Gastrocnemius medialis (tissue), 4 donors: ENCODE measurements at regions not wholly inside any gene's neighbourhood (a gene's known extent, or its start where the extent isn't known, plus 50 kb on each side); places are given as distances from the start of the nearest gene placed in this dataset.

ENCODE experiments used
- ATAC-seq, 2 donors: fragments of 150-250 bp; one replicate each; pipeline ENCODE4 v1.9.1; 2016
- DNase-seq, 2 donors: peaks; one replicate each; pipeline ENCODE4 v3.0.0-alpha.2; 2019
- H3K27ac ChIP-seq, 4 donors: fragments of 200-600 bp; sonication (generic); 1 replicate in 1 of 4; 2 replicates in 3 of 4; pipeline ENCODE4 v1.5.1; 2016 to 2018; ENCODE audit warnings: mild to moderate bottlenecking in 2 of 4, moderate library complexity in 1 of 4
- H3K27me3 ChIP-seq, 3 donors: fragments of 200-600 bp; sonication (generic) in 2 of 3; 1 replicate in 1 of 3; 2 replicates in 2 of 3; pipeline versions ENCODE4 v1.5.1 to v1.6.0; 2016 to 2019; ENCODE audit warnings: mild to moderate bottlenecking in 1 of 3, moderate library complexity in 1 of 3
- H3K36me3 ChIP-seq, 2 donors: fragments of 200-600 bp; sonication (generic) in 1 of 2; one replicate each; pipeline ENCODE4 v1.5.1; 2017 to 2018
- H3K4me1 ChIP-seq, 2 donors: fragments of 200-600 bp; sonication (generic) in 1 of 2; one replicate each; pipeline ENCODE4 v1.5.1; 2016 to 2017; ENCODE audit warnings: mild to moderate bottlenecking in 2 of 2
- H3K4me3 ChIP-seq, 4 donors: fragments of 200-600 bp; sonication (generic) in 3 of 4; 1 replicate in 1 of 4; 2 replicates in 3 of 4; pipeline ENCODE4 v1.5.1; 2016 to 2019; ENCODE audit warnings: mild to moderate bottlenecking in 2 of 4
- H3K9me3 ChIP-seq, 3 donors: fragments of 200-600 bp; sonication (generic) in 2 of 3; 1 replicate in 1 of 3; 2 replicates in 2 of 3; pipeline ENCODE4 v1.5.1; 2016 to 2019
- CTCF ChIP-seq, 5 experiments: fragments of 450-650 bp in 3 of 5; fragments of 200-600 bp in 2 of 5; sonication (generic) in 2 of 5; IDR thresholded peaks in 4 of 5; conservative IDR thresholded peaks in 1 of 5; 1 replicate in 4 of 5; 2 replicates in 1 of 5; pipeline ENCODE4 v1.5.1; 2016 to 2019; ENCODE audit warnings: antibody characterized with exemption in 5 of 5, mild to moderate bottlenecking in 3 of 5, moderate library complexity in 3 of 5
- POLR2A ChIP-seq, 2 donors: fragments of 450-650 bp; IDR thresholded peaks; one replicate each; pipeline ENCODE4 v1.6.1; 2017; ENCODE audit warnings: antibody characterized with exemption in 2 of 2, mild to moderate bottlenecking in 2 of 2, moderate library complexity in 2 of 2
- in situ Hi-C, 4 donors: fragments of 200-750 bp; cut with MboI; loops; one replicate each; pipeline versions ENCODE4 v1.15.0 to v1.8.0; 2017; ENCODE audit warnings: low sequenced_read_pairs in 4 of 4
- intact Hi-C: fragments of 100-400 bp; cut with DNase I; formaldehyde crosslinking; loops from one replicate; pipeline ENCODE4 v1.15.1; 2023; ENCODE audit warnings: low total_unique reads

- in situ Hi-C loops (no loop called here), intact Hi-C loops (no loop called here)
- DNase-seq (no peak), ATAC-seq (no peak)
- Histone ChIP-seq H3K27ac (no peak overlapping the region), H3K4me3 (no peak overlapping the region), H3K9me3 (no peaks in the 10 kb centered on the region), H3K27me3 (no peaks in the 10 kb centered on the region), H3K36me3 (no peaks in the 10 kb centered on the region), H3K4me1 (no peaks in the 10 kb centered on the region)
- no peak for TF ChIP-seq CTCF (IDR thresholded peaks at IDR 0.05 in 4 of 5, conservative IDR thresholded peaks at IDR 0.05 in 1 of 5)
- TF ChIP-seq POLR2A (IDR thresholded peaks at IDR 0.05), result no peak
Measured at GRCh38 chr10:71052708-71053107, 159.7 kb upstream of the UNC5B start.

GRCh38 chr10:71053169-71053895 lies 159.0 kb upstream of the UNC5B start:
- ATAC-seq (no peak), DNase-seq (no peak)
- no peaks in the 10 kb centered on the region for H3K4me1 ChIP-seq
- no peak overlapping the region for H3K27ac ChIP-seq
- in situ Hi-C loops, result no loop called here
- no peaks in the 10 kb centered on the region for H3K9me3 ChIP-seq
- no peak overlapping the region for H3K4me3 ChIP-seq
- no peaks in the 10 kb centered on the region for H3K27me3 ChIP-seq
- intact Hi-C loops, result no loop called here
- H3K36me3 ChIP-seq, result no peaks in the 10 kb centered on the region
- TF ChIP-seq POLR2A (IDR thresholded peaks at IDR 0.05), result no peak
- no peak for TF ChIP-seq CTCF (IDR thresholded peaks at IDR 0.05 in 4 of 5, conservative IDR thresholded peaks at IDR 0.05 in 1 of 5)

- DNase-seq (no peak), ATAC-seq (no peak)
- intact Hi-C loops, result no loop called here
- H3K4me3 ChIP-seq, result no peak overlapping the region
- H3K27ac ChIP-seq, result no peak overlapping the region
- H3K27me3 ChIP-seq, result no peaks in the 10 kb centered on the region
- no peaks in the 10 kb centered on the region for H3K9me3 ChIP-seq
- no peaks in the 10 kb centered on the region for H3K36me3 ChIP-seq
- no peak for TF ChIP-seq POLR2A (IDR thresholded peaks at IDR 0.05)
- no peak for TF ChIP-seq CTCF (IDR thresholded peaks at IDR 0.05 in 4 of 5, conservative IDR thresholded peaks at IDR 0.05 in 1 of 5)
- in situ Hi-C loops, result no loop called here
- peaks cover 8 to 12% of the 10 kb centered on the region in 2 donors for H3K4me1 ChIP-seq
Measured at GRCh38 chr10:71058308-71058707, 154.1 kb upstream of the UNC5B start.

GRCh38 chr10:71059054-71059818 lies 153.1 kb upstream of the UNC5B start:
- in situ Hi-C loops (no loop called here), intact Hi-C loops (no loop called here)
- no peaks in the 10 kb centered on the region for H3K9me3 ChIP-seq
- peak; percentile 29 to 31 for DNase-seq
- H3K36me3 ChIP-seq, result no peaks in the 10 kb centered on the region
- H3K4me1 ChIP-seq, result peaks cover 11 to 14% of the 10 kb centered on the region in 2 donors
- peak; percentile 29 to 74 for ATAC-seq
- no peak overlapping the region for H3K4me3 ChIP-seq
- H3K27ac ChIP-seq, result no peak overlapping the region
- TF ChIP-seq CTCF (IDR thresholded peaks at IDR 0.05 in 4 of 5, conservative IDR thresholded peaks at IDR 0.05 in 1 of 5) (no peak), POLR2A (IDR thresholded peaks at IDR 0.05) (no peak)
- no peaks in the 10 kb centered on the region for H3K27me3 ChIP-seq
